Fibroblast of lung (primary cell): ENCODE measurements at regions not wholly inside any gene's neighbourhood (a gene's known extent, or its start where the extent isn't known, plus 50 kb on each side); places are given as distances from the start of the nearest gene placed in this dataset.

ENCODE experiments used
- DNase-seq, 2 donors: peaks; one replicate each; pipeline versions ENCODE4 v3.0.0 to v3.0.0-alpha.2; 2010; ENCODE audit warnings: low read depth in 2 of 2
- H2AFZ ChIP-seq: 2 replicates; pipeline ENCODE4 v1.5.1; 2012; ENCODE audit warnings: low read length, control low read depth, inconsistent platforms
- H3K27ac ChIP-seq: 2 replicates; pipeline ENCODE4 v1.5.1; 2011; ENCODE audit warnings: low read length, control low read depth; ENCODE audit not compliant: insufficient read depth
- H3K27me3 ChIP-seq: 2 replicates; pipeline ENCODE4 v1.5.1; 2011; ENCODE audit warnings: mild to moderate bottlenecking, low read length; ENCODE audit not compliant: control insufficient read depth, insufficient read depth
- H3K36me3 ChIP-seq: 2 replicates; pipeline ENCODE4 v1.5.1; 2011; ENCODE audit warnings: low read length; ENCODE audit not compliant: control insufficient read depth, insufficient read depth
- H3K4me1 ChIP-seq: 2 replicates; pipeline ENCODE4 v1.5.1; 2011; ENCODE audit warnings: low read length; ENCODE audit not compliant: control insufficient read depth, insufficient read depth; ENCODE audit errors: extremely low read depth
- H3K4me2 ChIP-seq: 2 replicates; pipeline ENCODE4 v1.5.1; 2011; ENCODE audit warnings: low read length, control low read depth; ENCODE audit not compliant: insufficient read depth; ENCODE audit errors: extremely low read depth
- H3K4me3 ChIP-seq, 4 experiments: fragments of 200-600 bp in 1 of 4; sonication (generic) in 1 of 4; replicated peaks in 1 of 4; 2 replicates each; pipeline ENCODE4 v1.5.1; 2011 to 2016; ENCODE audit warnings: low read length in 4 of 4, low read depth in 3 of 4, mild to moderate bottlenecking in 3 of 4, control low read depth in 2 of 4, inconsistent platforms in 1 of 4, mixed read lengths in 1 of 4; ENCODE audit not compliant: insufficient read depth in 1 of 4; ENCODE audit errors: control extremely low read depth in 1 of 4
- H3K79me2 ChIP-seq: 2 replicates; pipeline ENCODE4 v1.5.1; 2012; ENCODE audit warnings: mild to moderate bottlenecking, low read length, inconsistent platforms; ENCODE audit not compliant: control insufficient read depth, insufficient read depth
- H3K9ac ChIP-seq: 2 replicates; pipeline ENCODE4 v1.5.1; 2011; ENCODE audit warnings: mild to moderate bottlenecking, low read length, control low read depth; ENCODE audit not compliant: insufficient read depth
- H3K9me3 ChIP-seq: 2 replicates; pipeline ENCODE4 v1.5.1; 2012; ENCODE audit warnings: low read depth, low read length; ENCODE audit not compliant: control insufficient read depth, insufficient read depth
- H4K20me1 ChIP-seq: 2 replicates; pipeline ENCODE4 v1.5.1; 2011; ENCODE audit warnings: low read length; ENCODE audit not compliant: control insufficient read depth, insufficient read depth; ENCODE audit errors: extremely low read depth
- CTCF ChIP-seq, 2 donors: IDR thresholded peaks in 1 of 2; conservative IDR thresholded peaks in 1 of 2; 1 replicate in 1 of 2; 2 replicates in 1 of 2; pipeline ENCODE4 v1.5.1; 2011 to 2012; ENCODE audit warnings: low read length in 2 of 2, control low read depth in 1 of 2, inconsistent platforms in 1 of 2, low read depth in 1 of 2, mild to moderate bottlenecking in 1 of 2
- EZH2 ChIP-seq: IDR thresholded peaks from 2 replicates; pipeline ENCODE4 v1.5.1; 2012; ENCODE audit warnings: low read length, control low read depth, mild to moderate bottlenecking; ENCODE audit errors: missing control alignments

GRCh38 chr12:91382081-91382543, 199.5 kb upstream of the DCN start:
- Histone ChIP-seq H3K27ac (no peak overlapping the region), H3K9me3 (no peaks in the 10 kb centered on the region), H3K4me1 (peaks cover 7% of the 10 kb centered on the region), H3K36me3 (no peaks in the 10 kb centered on the region), H2AFZ (peak overlapping the region; percentile 69), H3K4me2 (peak overlapping the region; percentile 74), H3K27me3 (no peaks in the 10 kb centered on the region), H4K20me1 (no peaks in the 10 kb centered on the region), H3K79me2 (no peaks in the 10 kb centered on the region), H3K9ac (no peak overlapping the region), H3K4me3 (peak overlapping the region; percentile 44 to 84 (median 56))
- peak; percentile 70 to 84 for DNase-seq
- TF ChIP-seq EZH2 (no peak), CTCF (conservative IDR thresholded peaks at IDR 0.05 in 1 of 2, IDR thresholded peaks at IDR 0.05 in 1 of 2; ENCODE audit: low read depth in 1 of 2, low read length in 2 of 2) (peak; percentile 82 to 90)

- Histone ChIP-seq H3K9me3 (no peaks in the 10 kb centered on the region), H3K9ac (peak overlapping the region; percentile 29), H3K4me3 (peak overlapping the region; percentile 44 to 84 (median 56)), H3K27ac (peak overlapping the region; percentile 22), H3K79me2 (no peaks in the 10 kb centered on the region), H2AFZ (peak overlapping the region; percentile 69), H3K4me2 (peak overlapping the region; percentile 74), H3K4me1 (peaks cover 7% of the 10 kb centered on the region), H4K20me1 (no peaks in the 10 kb centered on the region), H3K27me3 (no peaks in the 10 kb centered on the region), H3K36me3 (no peaks in the 10 kb centered on the region)
- TF ChIP-seq EZH2 (no peak), CTCF (conservative IDR thresholded peaks at IDR 0.05 in 1 of 2, IDR thresholded peaks at IDR 0.05 in 1 of 2; ENCODE audit: low read depth in 1 of 2, low read length in 2 of 2) (no peak)
- DNase-seq, result peak; percentile 90 to 91
Observed at GRCh38 chr12:91381309-91381804, 198.7 kb upstream of the DCN start.

- Histone ChIP-seq H2AFZ (no peak overlapping the region), H3K27me3 (no peaks in the 10 kb centered on the region), H4K20me1 (no peaks in the 10 kb centered on the region), H3K4me3 (peak overlapping the region in 2 of 4 experiments; percentile 50 to 84), H3K79me2 (no peaks in the 10 kb centered on the region), H3K9ac (no peak overlapping the region), H3K4me1 (peaks cover 7% of the 10 kb centered on the region), H3K4me2 (no peak overlapping the region), H3K27ac (no peak overlapping the region), H3K9me3 (no peaks in the 10 kb centered on the region), H3K36me3 (no peaks in the 10 kb centered on the region)
- TF ChIP-seq CTCF (conservative IDR thresholded peaks at IDR 0.05 in 1 of 2, IDR thresholded peaks at IDR 0.05 in 1 of 2; ENCODE audit: low read depth in 1 of 2, low read length in 2 of 2) (no peak), EZH2 (no peak)
- no peak for DNase-seq
Observed at GRCh38 chr12:91380631-91381030, 198.0 kb upstream of the DCN start.
